Type B pancreatic cell (in vitro differentiated cells): ENCODE measurements at regions not wholly inside any gene's neighbourhood (a gene's known extent, or its start where the extent isn't known, plus 50 kb on each side); places are given as distances from the start of the nearest gene placed in this dataset.

Experiments used
- DNase-seq: peaks from one replicate; pipeline ENCODE4 v3.0.0; 2021; ENCODE audit warnings: mixed read lengths; ENCODE audit not compliant: unreplicated experiment; ENCODE audit errors: extremely low spot score
- H3K27ac Mint-ChIP-seq: 2 replicates; pipeline ENCODE4 v1.8.0; 2021; ENCODE audit warnings: mild to moderate bottlenecking, mixed read lengths
- H3K27me3 Mint-ChIP-seq: 2 replicates; pipeline ENCODE4 v1.8.0; 2021; ENCODE audit warnings: mixed read lengths
- H3K36me3 Mint-ChIP-seq: 2 replicates; pipeline ENCODE4 v1.8.0; 2021; ENCODE audit warnings: mixed read lengths
- H3K4me1 Mint-ChIP-seq: one replicate; pipeline ENCODE4 v1.8.0; 2021; ENCODE audit warnings: mixed read lengths; ENCODE audit not compliant: unreplicated experiment
- H3K4me3 Mint-ChIP-seq: 2 replicates; pipeline ENCODE4 v1.8.0; 2021; ENCODE audit warnings: mild to moderate bottlenecking, mixed read lengths
- H3K9me3 Mint-ChIP-seq: 2 replicates; pipeline ENCODE4 v1.8.0; 2021; ENCODE audit warnings: mixed read lengths
- CTCF ChIP-seq: fragments of 200-600 bp; sonication (generic); conservative IDR thresholded peaks from 2 replicates; pipeline ENCODE4 v1.5.0; 2021; ENCODE audit warnings: antibody characterized with exemption, mild to moderate bottlenecking

GRCh38 chr18:39611381-39612100 is 2045.9 kb upstream of the CELF4 start:
- H3K27ac Mint-ChIP-seq: peak overlapping the region; percentile 4
- H3K4me1 Mint-ChIP-seq: peaks cover 36% of the 10 kb centered on the region
- no peak for DNase-seq

GRCh38 chr18:39607034-39607433 is 2041.4 kb upstream of the CELF4 start:
- H3K4me3 Mint-ChIP-seq: no peak overlapping the region
- no peak for TF ChIP-seq CTCF

More at GRCh38 chr18:39611381-39612100, 2045.9 kb upstream of the CELF4 start:
- Mint-ChIP-seq H3K36me3 (no peaks in the 10 kb centered on the region), H3K9me3 (no peaks in the 10 kb centered on the region), H3K4me3 (peak overlapping the region; percentile 14), H3K27me3 (no peaks in the 10 kb centered on the region)
- no peak for TF ChIP-seq CTCF

GRCh38 chr18:39604836-39605235 is 2039.2 kb upstream of the CELF4 start:
- H3K9me3 Mint-ChIP-seq: no peaks in the 10 kb centered on the region
- H3K27ac Mint-ChIP-seq: no peak overlapping the region
- no peak for DNase-seq
- H3K27me3 Mint-ChIP-seq: no peaks in the 10 kb centered on the region
- no peak overlapping the region for H3K4me3 Mint-ChIP-seq
- peaks cover 11% of the 10 kb centered on the region for H3K4me1 Mint-ChIP-seq
- TF ChIP-seq CTCF: no peak
- no peaks in the 10 kb centered on the region for H3K36me3 Mint-ChIP-seq

More at GRCh38 chr18:39607034-39607433, 2041.4 kb upstream of the CELF4 start:
- Mint-ChIP-seq H3K4me1 (peaks cover 18% of the 10 kb centered on the region), H3K27me3 (no peaks in the 10 kb centered on the region), H3K27ac (no peak overlapping the region), H3K9me3 (no peaks in the 10 kb centered on the region), H3K36me3 (no peaks in the 10 kb centered on the region)
- no peak for DNase-seq

GRCh38 chr18:39602131-39602530 is 2036.5 kb upstream of the CELF4 start:
- no peaks in the 10 kb centered on the region for H3K27me3 Mint-ChIP-seq
- H3K4me3 Mint-ChIP-seq: no peak overlapping the region
- H3K36me3 Mint-ChIP-seq: no peaks in the 10 kb centered on the region
- H3K4me1 Mint-ChIP-seq: peaks cover 20% of the 10 kb centered on the region
- no peaks in the 10 kb centered on the region for H3K9me3 Mint-ChIP-seq
- no peak for TF ChIP-seq CTCF
- DNase-seq: no peak
- H3K27ac Mint-ChIP-seq: no peak overlapping the region

GRCh38 chr18:39600894-39601293 is 2035.3 kb upstream of the CELF4 start:
- Mint-ChIP-seq H3K4me1 (peaks cover 23% of the 10 kb centered on the region), H3K27ac (no peak overlapping the region), H3K27me3 (no peaks in the 10 kb centered on the region), H3K36me3 (no peaks in the 10 kb centered on the region), H3K9me3 (no peaks in the 10 kb centered on the region), H3K4me3 (no peak overlapping the region)
- DNase-seq: no peak
- no peak for TF ChIP-seq CTCF
